Posterior vena cava (tissue), 2 donors: ENCODE measurements at regions not wholly inside any gene's neighbourhood (a gene's known extent, or its start where the extent isn't known, plus 50 kb on each side); places are given as distances from the start of the nearest gene placed in this dataset.

Experiments
- DNase-seq: peaks from one replicate; pipeline ENCODE4 v3.0.0-alpha.2; 2020; ENCODE audit warnings: low spot score
- intact Hi-C, 2 donors: fragments of 100-400 bp; cut with DNase I; formaldehyde crosslinking; loops; one replicate each; pipeline versions ENCODE4 v1.14.1 to v1.14.2; 2022 to 2023
- donor health status: DM: yes; HTN: yes; CAD: no.
- donor health status: DM: yes; HTN: yes; CAD: no.

GRCh38 chr12:40597133-40597532 is 95.1 kb upstream of the CNTN1 start:
- intact Hi-C loops, result no loop called here
- DNase-seq, result no peak

- no peak for DNase-seq
- intact Hi-C loops, result no loop called here
These were observed 94.2 kb upstream of the CNTN1 start for GRCh38 chr12:40598073-40598472.

- intact Hi-C loops, result no loop called here
- DNase-seq, result no peak
These were observed 89.7 kb upstream of the CNTN1 start for GRCh38 chr12:40602562-40602961.

- intact Hi-C loops, result no loop called here
- no peak for DNase-seq
These were observed 77.3 kb upstream of the CNTN1 start for GRCh38 chr12:40614923-40615322.

- DNase-seq, result no peak
- intact Hi-C loops, result no loop called here
These were observed 76.6 kb upstream of the CNTN1 start for GRCh38 chr12:40615590-40615989.

- no peak for DNase-seq
These were observed 75.8 kb upstream of the CNTN1 start for GRCh38 chr12:40616383-40616915.

GRCh38 chr12:40618636-40619035 is 73.6 kb upstream of the CNTN1 start:
- intact Hi-C loops, result no loop called here
- DNase-seq, result no peak

More at GRCh38 chr12:40616383-40616915, 75.8 kb upstream of the CNTN1 start:
- intact Hi-C loops, result no loop called here

GRCh38 chr12:40620564-40621019 is 71.6 kb upstream of the CNTN1 start:
- intact Hi-C loops, result loop anchor here (5.0 kb wide), 1 partner anchor 302 kb away; no protein-coding TSS in a partner anchor
- DNase-seq, result no peak

- intact Hi-C loops, result loop anchor here (5.0 kb wide), 1 partner anchor 300 kb away; no protein-coding TSS in a partner anchor
- DNase-seq, result peak; percentile 76
These were observed 69.9 kb upstream of the CNTN1 start for GRCh38 chr12:40622246-40622838.

GRCh38 chr12:40632171-40632570 is 60.1 kb upstream of the CNTN1 start:
- intact Hi-C loops, result no loop called here
- DNase-seq, result no peak

GRCh38 chr12:40632933-40633332 is 59.3 kb upstream of the CNTN1 start:
- intact Hi-C loops, result no loop called here
- DNase-seq, result no peak

- no peak for DNase-seq
- intact Hi-C loops, result no loop called here
These were observed 57.6 kb upstream of the CNTN1 start for GRCh38 chr12:40634517-40635131.

- intact Hi-C loops, result no loop called here
- DNase-seq, result no peak
These were observed 57.0 kb upstream of the CNTN1 start for GRCh38 chr12:40635141-40635731.
